BJ (cell line): ENCODE measurements at regions not wholly inside any gene's neighbourhood (a gene's known extent, or its start where the extent isn't known, plus 50 kb on each side); places are given as distances from the start of the nearest gene placed in this dataset.

ENCODE experiments used
- CTCF ChIA-PET: fragments of 350-600 bp; formaldehyde crosslinking; extraction: SDS; loops from one replicate; lab custom pipeline; 2021; ENCODE audit warnings: antibody characterized with exemption, inconsistent platforms; lab: Yijun Ruan, JAX
- POLR2A ChIA-PET: fragments of 300-600 bp; sonication (Branson Sonifier 250); formaldehyde crosslinking; extraction: SDS; loops from one replicate; lab custom pipeline; 2021; ENCODE audit warnings: antibody characterized with exemption; lab: Charles Lee
- DNase-seq: peaks from one replicate; pipeline ENCODE4 v3.0.0-alpha.2; 2011; ENCODE audit warnings: low read depth
- H3K27me3 ChIP-seq: 2 replicates; pipeline ENCODE4 v1.6.0; 2011; ENCODE audit warnings: low read length; ENCODE audit not compliant: control insufficient read depth, insufficient read depth
- H3K36me3 ChIP-seq: 2 replicates; pipeline ENCODE4 v1.5.1; 2011; ENCODE audit warnings: low read length; ENCODE audit not compliant: control insufficient read depth, insufficient read depth
- H3K4me3 ChIP-seq: 2 replicates; pipeline ENCODE4 v1.5.1; 2011; ENCODE audit warnings: low read depth, mild to moderate bottlenecking, control low read depth, low read length
- TF ChIP-seq, protein P1 (sequence below): IDR thresholded peaks from 2 replicates; pipeline ENCODE4 v1.5.1; 2011; ENCODE audit warnings: low read depth, mild to moderate bottlenecking, control low read depth, inconsistent platforms, low read length, moderate library complexity; ENCODE audit not compliant: insufficient read depth

DNA sequence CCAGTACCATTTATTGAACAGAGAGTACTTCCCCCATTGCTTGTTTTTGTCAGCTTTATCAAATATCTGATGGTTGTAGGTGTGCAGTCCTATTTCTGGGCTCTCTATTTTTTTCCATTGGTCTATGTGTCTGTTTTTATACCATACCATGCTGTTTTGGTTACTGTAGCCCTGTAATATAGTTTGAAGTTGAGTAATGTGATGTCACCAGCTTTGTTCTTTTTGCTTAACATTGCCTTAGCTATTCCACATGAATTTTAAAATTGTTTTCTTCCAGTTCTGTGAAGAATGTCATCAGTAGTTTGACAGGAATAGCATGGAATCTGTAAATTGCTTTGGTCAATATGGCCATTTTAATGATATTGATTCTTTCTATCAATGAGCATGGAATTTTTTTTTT lies 140.5 kb upstream of the RHOBTB1 start:
- ChIA-PET CTCF (no interaction called here), POLR2A (no interaction called here)
- no peaks in the 10 kb centered on the region for H3K27me3 ChIP-seq
- no peak overlapping the region for H3K4me3 ChIP-seq
- TF ChIP-seq, protein P1, sequence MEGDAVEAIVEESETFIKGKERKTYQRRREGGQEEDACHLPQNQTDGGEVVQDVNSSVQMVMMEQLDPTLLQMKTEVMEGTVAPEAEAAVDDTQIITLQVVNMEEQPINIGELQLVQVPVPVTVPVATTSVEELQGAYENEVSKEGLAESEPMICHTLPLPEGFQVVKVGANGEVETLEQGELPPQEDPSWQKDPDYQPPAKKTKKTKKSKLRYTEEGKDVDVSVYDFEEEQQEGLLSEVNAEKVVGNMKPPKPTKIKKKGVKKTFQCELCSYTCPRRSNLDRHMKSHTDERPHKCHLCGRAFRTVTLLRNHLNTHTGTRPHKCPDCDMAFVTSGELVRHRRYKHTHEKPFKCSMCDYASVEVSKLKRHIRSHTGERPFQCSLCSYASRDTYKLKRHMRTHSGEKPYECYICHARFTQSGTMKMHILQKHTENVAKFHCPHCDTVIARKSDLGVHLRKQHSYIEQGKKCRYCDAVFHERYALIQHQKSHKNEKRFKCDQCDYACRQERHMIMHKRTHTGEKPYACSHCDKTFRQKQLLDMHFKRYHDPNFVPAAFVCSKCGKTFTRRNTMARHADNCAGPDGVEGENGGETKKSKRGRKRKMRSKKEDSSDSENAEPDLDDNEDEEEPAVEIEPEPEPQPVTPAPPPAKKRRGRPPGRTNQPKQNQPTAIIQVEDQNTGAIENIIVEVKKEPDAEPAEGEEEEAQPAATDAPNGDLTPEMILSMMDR, result no peak
- H3K36me3 ChIP-seq, result no peaks in the 10 kb centered on the region
- DNase-seq, result no peak

GRCh38 chr10:61081301-61081700 lies 137.3 kb upstream of the RHOBTB1 start:
- DNase-seq, result no peak
- no peaks in the 10 kb centered on the region for H3K27me3 ChIP-seq
- H3K36me3 ChIP-seq, result no peaks in the 10 kb centered on the region
- ChIA-PET CTCF (no interaction called here), POLR2A (no interaction called here)
- H3K4me3 ChIP-seq, result no peak overlapping the region
- TF ChIP-seq, protein P1, result no peak

DNA sequence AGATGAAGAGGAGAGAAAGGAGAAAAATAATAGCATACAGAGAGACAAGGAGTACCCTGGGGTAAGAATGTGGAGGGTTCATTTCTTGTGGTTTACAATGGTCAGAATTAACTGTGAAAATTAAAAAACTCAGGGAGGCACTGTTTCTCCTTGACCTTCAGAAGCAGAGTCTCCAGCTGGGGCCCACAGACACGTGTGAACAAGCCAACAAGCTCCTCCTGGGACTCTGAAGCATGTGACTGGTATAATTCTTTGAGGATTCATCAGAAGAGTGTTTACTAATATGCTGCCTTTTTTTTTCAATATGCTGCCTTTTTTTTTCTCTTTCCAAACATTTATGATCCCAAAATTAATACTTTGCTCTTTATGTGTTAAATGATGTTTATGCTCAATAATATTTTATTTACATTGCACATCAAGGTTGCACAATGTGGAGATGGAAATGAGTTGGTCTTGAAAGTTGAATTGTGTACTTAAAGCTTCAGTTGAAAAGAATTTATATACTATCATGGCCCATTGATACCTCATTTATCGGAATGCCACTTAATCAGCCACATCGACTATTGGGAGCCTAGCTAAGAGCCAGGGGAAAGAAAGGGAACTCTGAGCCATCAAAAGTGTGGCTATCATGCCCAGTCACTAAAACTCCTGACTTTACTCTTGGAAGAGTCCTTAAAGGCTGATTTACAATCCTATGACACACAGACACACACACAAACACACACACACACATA lies 134.7 kb upstream of the RHOBTB1 start:
- no peaks in the 10 kb centered on the region for H3K27me3 ChIP-seq
- TF ChIP-seq, protein P1, result no peak
- no peak for DNase-seq
- no peaks in the 10 kb centered on the region for H3K36me3 ChIP-seq
- H3K4me3 ChIP-seq, result no peak overlapping the region
- ChIA-PET POLR2A (no interaction called here), CTCF (interaction anchor here (0.6 to 1.3 kb wide), 2 partner anchors 54 to 147 kb away, joined by 3 to 4 read pairs; no protein-coding TSS in a partner anchor)

GRCh38 chr10:61076572-61077114 lies 132.7 kb upstream of the RHOBTB1 start:
- TF ChIP-seq, protein P1, result no peak
- POLR2A ChIA-PET, result no interaction called here
- CTCF ChIA-PET, result no interaction called here
- H3K36me3 ChIP-seq, result no peaks in the 10 kb centered on the region
- DNase-seq, result no peak
- H3K4me3 ChIP-seq, result no peak overlapping the region
- H3K27me3 ChIP-seq, result no peaks in the 10 kb centered on the region

- TF ChIP-seq, protein P1, result no peak
- Histone ChIP-seq H3K36me3 (no peaks in the 10 kb centered on the region), H3K27me3 (no peaks in the 10 kb centered on the region; the same call in 1 of the 2 replicates), H3K4me3 (no peak overlapping the region)
- ChIA-PET CTCF (no interaction called here), POLR2A (no interaction called here)
- no peak for DNase-seq
Measured at GRCh38 chr10:61073391-61073790, 129.4 kb upstream of the RHOBTB1 start.
